ENCODE measurements at regions not wholly inside any gene's neighbourhood (a gene's known extent, or its start where the extent isn't known, plus 50 kb on each side); places are given as distances from the start of the nearest gene placed in this dataset.

DNA sequence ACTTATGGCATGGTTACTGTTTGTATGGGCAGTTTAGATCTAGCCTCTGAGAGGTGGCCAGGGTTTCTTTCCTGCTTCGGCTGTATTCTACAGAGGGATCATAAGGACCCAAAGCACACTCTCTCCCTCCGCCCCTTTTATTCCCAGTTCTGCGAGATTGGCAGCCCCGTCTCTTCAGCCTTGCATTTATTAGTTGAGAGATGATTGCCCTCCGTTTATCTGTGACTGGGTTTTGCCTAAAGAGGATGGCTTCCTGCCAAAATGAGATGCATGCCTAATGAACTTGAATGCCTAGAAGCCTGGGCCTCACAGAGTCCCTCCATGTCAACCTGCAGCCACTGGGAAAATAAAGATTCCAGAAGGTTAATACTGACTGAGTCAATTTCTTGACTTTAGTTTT is 97.1 kb upstream of the CHL1 start:
- no peak for DNase-seq
- in situ Hi-C loops (cut with MboI; ENCODE audit: low sequenced_read_pairs in 4 of 4) (no loop called here), intact Hi-C loops (cut with DNase I; ENCODE audit: low total_unique reads) (no loop called here)
- H3K4me1 ChIP-seq: no peaks in the 10 kb centered on the region
- no peak overlapping the region for H3K27ac ChIP-seq
- TF ChIP-seq POLR2A (IDR thresholded peaks at IDR 0.05): no peak
- TF ChIP-seq, protein P1, sequence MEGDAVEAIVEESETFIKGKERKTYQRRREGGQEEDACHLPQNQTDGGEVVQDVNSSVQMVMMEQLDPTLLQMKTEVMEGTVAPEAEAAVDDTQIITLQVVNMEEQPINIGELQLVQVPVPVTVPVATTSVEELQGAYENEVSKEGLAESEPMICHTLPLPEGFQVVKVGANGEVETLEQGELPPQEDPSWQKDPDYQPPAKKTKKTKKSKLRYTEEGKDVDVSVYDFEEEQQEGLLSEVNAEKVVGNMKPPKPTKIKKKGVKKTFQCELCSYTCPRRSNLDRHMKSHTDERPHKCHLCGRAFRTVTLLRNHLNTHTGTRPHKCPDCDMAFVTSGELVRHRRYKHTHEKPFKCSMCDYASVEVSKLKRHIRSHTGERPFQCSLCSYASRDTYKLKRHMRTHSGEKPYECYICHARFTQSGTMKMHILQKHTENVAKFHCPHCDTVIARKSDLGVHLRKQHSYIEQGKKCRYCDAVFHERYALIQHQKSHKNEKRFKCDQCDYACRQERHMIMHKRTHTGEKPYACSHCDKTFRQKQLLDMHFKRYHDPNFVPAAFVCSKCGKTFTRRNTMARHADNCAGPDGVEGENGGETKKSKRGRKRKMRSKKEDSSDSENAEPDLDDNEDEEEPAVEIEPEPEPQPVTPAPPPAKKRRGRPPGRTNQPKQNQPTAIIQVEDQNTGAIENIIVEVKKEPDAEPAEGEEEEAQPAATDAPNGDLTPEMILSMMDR (IDR thresholded peaks at IDR 0.05 in 4 of 5, conservative IDR thresholded peaks at IDR 0.05 in 1 of 5): no peak
- H3K4me3 ChIP-seq: no peak overlapping the region
- H3K27me3 ChIP-seq: no peaks in the 10 kb centered on the region
- no peak for ATAC-seq
- H3K9me3 ChIP-seq: no peaks in the 10 kb centered on the region
- H3K36me3 ChIP-seq: no peaks in the 10 kb centered on the region

DNA sequence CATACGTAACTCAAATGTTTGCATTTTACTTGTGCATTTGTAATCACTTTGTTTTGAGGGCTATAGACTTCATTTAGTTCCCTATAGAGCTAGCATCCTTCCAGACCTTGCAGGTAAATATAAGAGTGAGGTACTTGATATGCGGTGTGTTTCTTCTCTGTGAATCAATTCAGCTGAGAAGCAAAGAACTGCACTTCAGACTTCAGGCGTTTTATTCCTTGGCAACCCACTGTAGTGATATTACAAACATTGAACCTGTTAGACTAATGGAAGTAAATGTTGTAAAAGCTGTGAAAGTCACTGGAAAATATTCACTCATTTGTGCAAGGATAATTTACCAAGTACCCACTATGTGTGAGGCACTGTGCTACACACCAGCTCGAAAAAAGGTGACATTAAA is 94.1 kb upstream of the CHL1 start:
- no peak for ATAC-seq
- in situ Hi-C loops (cut with MboI; ENCODE audit: low sequenced_read_pairs in 4 of 4): no loop called here
- no peak overlapping the region for H3K4me3 ChIP-seq
- no peaks in the 10 kb centered on the region for H3K9me3 ChIP-seq
- H3K4me1 ChIP-seq: no peaks in the 10 kb centered on the region
- H3K27ac ChIP-seq: no peak overlapping the region
- no peaks in the 10 kb centered on the region for H3K36me3 ChIP-seq
- H3K27me3 ChIP-seq: no peaks in the 10 kb centered on the region
- intact Hi-C loops (cut with DNase I; ENCODE audit: low total_unique reads): no loop called here
- no peak for TF ChIP-seq POLR2A (IDR thresholded peaks at IDR 0.05)
- TF ChIP-seq, protein P1 (IDR thresholded peaks at IDR 0.05 in 4 of 5, conservative IDR thresholded peaks at IDR 0.05 in 1 of 5): no peak
- no peak for DNase-seq

DNA sequence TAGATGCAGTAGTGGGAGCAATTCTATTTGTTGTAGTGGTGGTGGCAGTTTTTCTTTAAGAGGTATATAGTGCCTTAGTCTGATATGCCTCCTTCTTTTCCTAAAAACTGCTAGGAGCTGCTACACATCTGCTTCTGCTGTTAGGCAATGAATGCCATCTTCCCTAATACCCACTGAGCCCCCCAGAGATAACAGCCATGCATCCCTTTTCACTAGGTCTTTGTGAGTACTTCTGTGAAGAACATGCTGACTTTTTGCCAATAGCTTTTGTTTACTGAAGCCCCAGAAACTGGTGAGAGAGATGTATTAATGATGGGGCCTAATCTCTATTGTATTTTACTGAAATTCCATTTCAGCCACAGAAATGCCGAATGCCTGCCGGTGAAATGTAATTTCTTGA is 92.6 kb upstream of the CHL1 start:
- Histone ChIP-seq H3K36me3 (no peaks in the 10 kb centered on the region), H3K4me1 (no peaks in the 10 kb centered on the region), H3K27ac (no peak overlapping the region), H3K27me3 (no peaks in the 10 kb centered on the region), H3K4me3 (no peak overlapping the region), H3K9me3 (no peaks in the 10 kb centered on the region)
- ATAC-seq (no peak), DNase-seq (no peak)
- no peak for TF ChIP-seq POLR2A (IDR thresholded peaks at IDR 0.05)
- TF ChIP-seq, protein P1 (IDR thresholded peaks at IDR 0.05 in 4 of 5, conservative IDR thresholded peaks at IDR 0.05 in 1 of 5): no peak
- intact Hi-C loops (cut with DNase I; ENCODE audit: low total_unique reads) (no loop called here), in situ Hi-C loops (cut with MboI; ENCODE audit: low sequenced_read_pairs in 4 of 4) (no loop called here)

DNA sequence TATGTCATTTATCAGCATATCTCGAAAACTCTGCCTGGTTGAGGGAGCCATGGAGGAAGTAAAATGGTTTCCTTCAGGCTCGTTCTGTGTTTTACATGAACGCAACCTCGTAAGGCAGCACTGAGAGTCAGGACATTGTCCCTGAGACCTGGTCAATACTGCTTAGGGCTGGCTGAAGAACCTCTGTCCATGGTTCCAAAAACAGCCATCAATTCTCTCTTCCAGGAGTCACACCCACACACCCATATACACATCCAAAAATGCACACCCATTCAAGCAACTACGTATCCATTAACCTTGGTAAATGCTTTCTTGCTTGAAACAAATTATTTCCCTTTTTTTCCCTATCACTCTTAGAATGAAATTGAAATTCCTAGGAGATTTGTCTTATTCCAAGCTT is 91.0 kb upstream of the CHL1 start:
- H3K9me3 ChIP-seq: no peaks in the 10 kb centered on the region
- no peaks in the 10 kb centered on the region for H3K36me3 ChIP-seq
- intact Hi-C loops (cut with DNase I; ENCODE audit: low total_unique reads): no loop called here
- ATAC-seq (no peak), DNase-seq (no peak)
- TF ChIP-seq, protein P1 (IDR thresholded peaks at IDR 0.05 in 4 of 5, conservative IDR thresholded peaks at IDR 0.05 in 1 of 5): no peak
- TF ChIP-seq POLR2A (IDR thresholded peaks at IDR 0.05): no peak
- no peaks in the 10 kb centered on the region for H3K27me3 ChIP-seq
- no peak overlapping the region for H3K4me3 ChIP-seq
- in situ Hi-C loops (cut with MboI; ENCODE audit: low sequenced_read_pairs in 4 of 4): no loop called here
- no peak overlapping the region for H3K27ac ChIP-seq
- H3K4me1 ChIP-seq: no peaks in the 10 kb centered on the region

DNA sequence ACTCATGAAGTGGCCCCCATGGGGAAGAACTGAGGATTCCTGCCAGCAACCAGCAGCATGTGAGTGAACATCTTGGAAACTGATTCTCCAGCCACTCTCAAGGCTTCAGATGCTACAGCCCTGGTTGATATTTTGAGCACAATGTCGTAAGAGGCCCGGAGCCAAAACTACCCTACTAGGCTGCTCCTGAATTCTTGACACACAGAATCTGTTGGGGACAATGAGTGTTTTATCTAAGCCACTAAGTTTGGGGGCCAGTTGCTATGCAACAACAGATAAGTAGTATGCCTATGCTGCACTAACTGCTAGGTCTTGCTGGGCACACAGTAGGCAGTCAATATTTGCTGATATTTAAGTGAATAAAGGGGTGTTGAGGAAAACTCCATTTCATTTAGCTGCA is 89.9 kb upstream of the CHL1 start:
- in situ Hi-C loops (cut with MboI; ENCODE audit: low sequenced_read_pairs in 4 of 4) (no loop called here), intact Hi-C loops (cut with DNase I; ENCODE audit: low total_unique reads) (no loop called here)
- H3K4me3 ChIP-seq: no peak overlapping the region
- no peak for ATAC-seq
- H3K36me3 ChIP-seq: no peaks in the 10 kb centered on the region
- H3K9me3 ChIP-seq: no peaks in the 10 kb centered on the region
- DNase-seq: no peak
- TF ChIP-seq POLR2A (IDR thresholded peaks at IDR 0.05): no peak
- TF ChIP-seq, protein P1 (IDR thresholded peaks at IDR 0.05 in 4 of 5, conservative IDR thresholded peaks at IDR 0.05 in 1 of 5): no peak
- no peaks in the 10 kb centered on the region for H3K27me3 ChIP-seq
- no peak overlapping the region for H3K27ac ChIP-seq
- no peaks in the 10 kb centered on the region for H3K4me1 ChIP-seq
